ENCODE measurements at regions not wholly inside any gene's neighbourhood (a gene's known extent, or its start where the extent isn't known, plus 50 kb on each side); places are given as distances from the start of the nearest gene placed in this dataset.

GRCh38 chr6:93972791-93973190 is 553.4 kb upstream of the EPHA7 start:
- Histone ChIP-seq H3K36me3 (ENCODE audit: control insufficient read depth, insufficient read depth, low read length) (no peaks in the 10 kb centered on the region), H3K4me1 (no peaks in the 10 kb centered on the region), H3K4me2 (ENCODE audit: low read length) (no peak overlapping the region), H3K27ac (no peak overlapping the region), H3K9ac (no peak overlapping the region), H3K4me3 (ENCODE audit: low read depth, low read length) (no peak overlapping the region), H3K27me3 (ENCODE audit: control insufficient read depth, insufficient read depth, low read length) (no peaks in the 10 kb centered on the region), H3K79me2 (no peaks in the 10 kb centered on the region), H2AFZ (no peak overlapping the region), H3K9me3 (ENCODE audit: control insufficient read depth, low read length) (no peaks in the 10 kb centered on the region)
- TF ChIP-seq CTCF (IDR thresholded peaks at IDR 0.05): no peak

DNA sequence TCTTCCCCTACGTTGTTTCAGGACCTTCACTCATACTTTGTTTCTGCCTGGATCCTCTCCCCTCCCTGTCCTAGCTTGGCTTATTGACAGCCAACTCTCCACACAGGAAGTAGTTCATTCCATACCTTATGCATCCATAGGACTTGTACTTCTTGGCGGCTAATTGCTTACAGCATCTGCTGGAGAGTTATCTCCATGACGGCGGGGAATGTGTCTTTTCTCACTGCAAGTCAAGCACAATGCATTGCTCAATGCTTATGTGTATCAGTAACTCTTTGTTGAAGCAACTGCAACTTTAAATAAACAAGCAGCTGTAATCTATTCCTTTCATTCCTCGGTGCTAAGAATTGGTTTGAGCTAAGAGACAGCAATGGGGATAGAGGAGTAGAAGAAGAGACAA is 551.3 kb upstream of the EPHA7 start:
- TF ChIP-seq CTCF (IDR thresholded peaks at IDR 0.05): no peak
- H3K79me2 ChIP-seq: no peaks in the 10 kb centered on the region
- H2AFZ ChIP-seq: no peak overlapping the region
- no peak overlapping the region for H3K27ac ChIP-seq
- H3K9me3 ChIP-seq (ENCODE audit: control insufficient read depth, low read length): no peaks in the 10 kb centered on the region
- H3K4me3 ChIP-seq (ENCODE audit: low read depth, low read length): no peak overlapping the region
- no peaks in the 10 kb centered on the region for H3K36me3 ChIP-seq (ENCODE audit: control insufficient read depth, insufficient read depth, low read length)
- no peaks in the 10 kb centered on the region for H3K27me3 ChIP-seq (ENCODE audit: control insufficient read depth, insufficient read depth, low read length)
- no peak overlapping the region for H3K9ac ChIP-seq
- no peaks in the 10 kb centered on the region for H3K4me1 ChIP-seq
- no peak overlapping the region for H3K4me2 ChIP-seq (ENCODE audit: low read length)

DNA sequence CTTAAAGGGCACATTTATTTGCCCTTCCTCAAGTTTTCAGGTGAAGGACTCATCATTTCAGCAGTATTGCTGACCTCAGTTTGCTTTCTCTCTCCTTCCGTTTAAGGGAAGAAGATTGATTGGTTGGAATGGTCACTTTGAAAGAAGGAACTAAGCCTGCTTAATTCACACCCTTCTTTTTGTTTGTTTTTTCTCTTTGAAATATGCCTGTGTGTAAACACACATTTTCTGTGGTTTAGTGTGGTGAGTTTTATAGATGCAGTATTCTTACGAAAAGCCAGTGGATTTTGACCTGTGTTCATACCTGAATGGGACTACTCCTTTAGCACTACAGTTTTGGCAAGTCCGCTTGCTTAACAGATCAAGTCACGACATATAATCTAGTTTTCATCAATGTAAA is 548.8 kb upstream of the EPHA7 start:
- no peak overlapping the region for H3K27ac ChIP-seq
- no peaks in the 10 kb centered on the region for H3K79me2 ChIP-seq
- no peak overlapping the region for H2AFZ ChIP-seq
- H3K9ac ChIP-seq: no peak overlapping the region
- no peak for TF ChIP-seq CTCF (IDR thresholded peaks at IDR 0.05)
- H3K36me3 ChIP-seq (ENCODE audit: control insufficient read depth, insufficient read depth, low read length): no peaks in the 10 kb centered on the region
- H3K4me3 ChIP-seq (ENCODE audit: low read depth, low read length): no peak overlapping the region
- H3K4me1 ChIP-seq: no peaks in the 10 kb centered on the region
- no peaks in the 10 kb centered on the region for H3K27me3 ChIP-seq (ENCODE audit: control insufficient read depth, insufficient read depth, low read length)
- no peaks in the 10 kb centered on the region for H3K9me3 ChIP-seq (ENCODE audit: control insufficient read depth, low read length)
- no peak overlapping the region for H3K4me2 ChIP-seq (ENCODE audit: low read length)

DNA sequence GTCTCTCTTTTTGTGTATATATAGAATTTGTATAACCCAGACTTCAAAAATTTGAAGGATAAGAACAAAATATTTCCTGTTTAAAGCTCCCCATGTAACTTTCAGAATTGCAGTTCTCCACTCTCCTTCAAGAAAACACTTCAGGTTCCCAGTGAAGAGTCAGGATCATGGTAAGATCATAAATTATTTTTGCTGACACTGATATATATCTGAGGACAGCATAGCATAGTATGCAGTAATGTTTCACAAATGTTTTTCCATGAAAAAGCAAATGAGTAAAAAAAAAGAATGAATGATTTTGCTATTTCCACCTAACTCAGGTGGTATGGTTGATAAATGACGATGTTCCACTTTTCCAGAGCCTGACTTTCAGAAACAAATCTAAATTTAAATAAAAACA is 545.6 kb upstream of the EPHA7 start:
- Histone ChIP-seq H3K79me2 (no peaks in the 10 kb centered on the region), H3K9me3 (ENCODE audit: control insufficient read depth, low read length) (no peaks in the 10 kb centered on the region), H3K4me2 (ENCODE audit: low read length) (no peak overlapping the region), H3K4me3 (ENCODE audit: low read depth, low read length) (no peak overlapping the region), H2AFZ (no peak overlapping the region), H3K36me3 (ENCODE audit: control insufficient read depth, insufficient read depth, low read length) (no peaks in the 10 kb centered on the region), H3K27ac (no peak overlapping the region), H3K27me3 (ENCODE audit: control insufficient read depth, insufficient read depth, low read length) (no peaks in the 10 kb centered on the region), H3K9ac (no peak overlapping the region), H3K4me1 (no peaks in the 10 kb centered on the region)
- TF ChIP-seq CTCF (IDR thresholded peaks at IDR 0.05): no peak

- Histone ChIP-seq H3K4me1 (no peaks in the 10 kb centered on the region), H3K4me3 (ENCODE audit: low read depth, low read length) (no peak overlapping the region), H3K9ac (no peak overlapping the region), H3K27ac (no peak overlapping the region), H3K27me3 (ENCODE audit: control insufficient read depth, insufficient read depth, low read length) (no peaks in the 10 kb centered on the region), H3K4me2 (ENCODE audit: low read length) (no peak overlapping the region), H3K9me3 (ENCODE audit: control insufficient read depth, low read length) (no peaks in the 10 kb centered on the region), H2AFZ (no peak overlapping the region), H3K79me2 (no peaks in the 10 kb centered on the region), H3K36me3 (ENCODE audit: control insufficient read depth, insufficient read depth, low read length) (no peaks in the 10 kb centered on the region)
- TF ChIP-seq CTCF (IDR thresholded peaks at IDR 0.05): no peak
Observed at GRCh38 chr6:93964321-93964720, 545.0 kb upstream of the EPHA7 start.
